Kidney (tissue), 13 donors: ENCODE measurements at regions not wholly inside any gene's neighbourhood (a gene's known extent, or its start where the extent isn't known, plus 50 kb on each side); places are given as distances from the start of the nearest gene placed in this dataset.

ENCODE experiments used
- DNase-seq, 5 donors: peaks; one replicate each; pipeline ENCODE4 v3.0.0-alpha.2; 2013 to 2020
- FAIRE-seq: peaks from 2 replicates; lab custom pipeline; 2012; peaks lifted over from hg19 to GRCh38; lab: Jason Lieb, UNC
- H3K27ac ChIP-seq, 2 donors: one replicate each; pipeline ENCODE4 v1.7.0; 2013; ENCODE audit warnings: low read depth in 2 of 2, low read length in 2 of 2, inconsistent platforms in 1 of 2
- H3K27me3 ChIP-seq: one replicate; pipeline ENCODE4 v1.7.1; 2013; ENCODE audit warnings: low read length, inconsistent platforms; ENCODE audit not compliant: control insufficient read depth, insufficient read depth
- H3K36me3 ChIP-seq, 3 donors: one replicate each; pipeline versions ENCODE4 v1.7.0 to v1.7.1; 2013; ENCODE audit warnings: low read length in 3 of 3, control low read depth in 1 of 3, inconsistent platforms in 1 of 3; ENCODE audit not compliant: insufficient read depth in 3 of 3, control insufficient read depth in 2 of 3
- H3K4me1 ChIP-seq, 3 donors: one replicate each; pipeline versions ENCODE4 v1.7.0 to v1.7.1; 2013; ENCODE audit warnings: low read length in 3 of 3, inconsistent platforms in 1 of 3, low read depth in 1 of 3; ENCODE audit not compliant: control insufficient read depth in 2 of 3, insufficient read depth in 2 of 3
- H3K4me3 ChIP-seq, 3 donors: one replicate each; pipeline versions ENCODE4 v1.7.0 to v1.8.1; 2013; ENCODE audit warnings: low read length in 3 of 3, control low read depth in 1 of 3, inconsistent platforms in 1 of 3
- H3K9ac ChIP-seq, 3 donors: one replicate each; pipeline versions ENCODE4 v1.7.0 to v1.7.1; 2013; ENCODE audit warnings: low read length in 3 of 3, control low read depth in 1 of 3, inconsistent platforms in 1 of 3
- H3K9me3 ChIP-seq, 3 donors: one replicate each; pipeline versions ENCODE4 v1.7.0 to v1.7.1; 2013; ENCODE audit warnings: low read length in 3 of 3, control low read depth in 1 of 3, inconsistent platforms in 1 of 3; ENCODE audit not compliant: control insufficient read depth in 2 of 3, insufficient read depth in 1 of 3
- CTCF ChIP-seq: IDR thresholded peaks from 3 replicates; pipeline ENCODE4 v1.5.1; 2012; ENCODE audit warnings: mild to moderate bottlenecking, moderate library complexity, borderline replicate concordance; ENCODE audit not compliant: insufficient read depth; ENCODE audit errors: extremely low read depth
- intact Hi-C: fragments of 100-400 bp; cut with DNase I; formaldehyde crosslinking; loops from one replicate; pipeline ENCODE4 v1.11.1; 2022
- donor health status: control.
- donor health status: control.
- donor health status: control.
- donor health status: control.
- donor health status: control.
- donor health status: DM: yes; HTN: yes; CAD: no.
- donor health status: Normal renal cell carcinoma (clear cell type).

- H3K27me3 ChIP-seq, result no peaks in the 10 kb centered on the region
- no peak for TF ChIP-seq CTCF
- FAIRE-seq, result no peak
Measured at GRCh38 chr5:125530833-125531615, 784.6 kb upstream of the ZNF608 start.

GRCh38 chr5:125536095-125536494, 789.7 kb upstream of the ZNF608 start:
- DNase-seq, result no peak
- H3K27me3 ChIP-seq, result no peaks in the 10 kb centered on the region
- no peak overlapping the region for H3K9ac ChIP-seq
- no peaks in the 10 kb centered on the region for H3K36me3 ChIP-seq
- intact Hi-C loops, result no loop called here
- H3K27ac ChIP-seq, result no peak overlapping the region
- TF ChIP-seq CTCF, result no peak
- FAIRE-seq, result no peak
- H3K4me3 ChIP-seq, result no peak overlapping the region
- peaks cover 0 to 10% (median 0%) of the 10 kb centered on the region in 3 donors for H3K9me3 ChIP-seq
- no peaks in the 10 kb centered on the region for H3K4me1 ChIP-seq

More at GRCh38 chr5:125530833-125531615, 784.6 kb upstream of the ZNF608 start:
- DNase-seq, result no peak
- Histone ChIP-seq H3K4me1 (no peaks in the 10 kb centered on the region), H3K9me3 (no peaks in the 10 kb centered on the region), H3K4me3 (no peak overlapping the region), H3K36me3 (no peaks in the 10 kb centered on the region), H3K9ac (no peak overlapping the region), H3K27ac (no peak overlapping the region)
- intact Hi-C loops, result no loop called here

- Histone ChIP-seq H3K27ac (no peak overlapping the region), H3K4me1 (no peaks in the 10 kb centered on the region), H3K36me3 (no peaks in the 10 kb centered on the region), H3K27me3 (no peaks in the 10 kb centered on the region), H3K9ac (no peak overlapping the region), H3K9me3 (peaks cover 0 to 10% (median 0%) of the 10 kb centered on the region in 3 donors), H3K4me3 (no peak overlapping the region)
- TF ChIP-seq CTCF, result no peak
- intact Hi-C loops, result no loop called here
- no peak for DNase-seq
- no peak for FAIRE-seq
Measured at GRCh38 chr5:125536582-125536981, 790.1 kb upstream of the ZNF608 start.
